IPS-18c (cell line): ENCODE measurements at regions not wholly inside any gene's neighbourhood (a gene's known extent, or its start where the extent isn't known, plus 50 kb on each side); places are given as distances from the start of the nearest gene placed in this dataset.
"Not testable (repeated sequence)": the region's sequence is repeated elsewhere in the genome, so short reads cannot be mapped to it uniquely, and the experiment has no call there.

Experiments used
- H3K4me3 ChIP-seq: 2 replicates; pipeline ENCODE4 v1.7.0; 2013; ENCODE audit warnings: low read depth, mild to moderate bottlenecking, low read length, moderate library complexity; ENCODE audit not compliant: insufficient read depth
- H3K9me3 ChIP-seq: one replicate; pipeline ENCODE4 v1.6.1; 2013; ENCODE audit warnings: mild to moderate bottlenecking, low read length, moderate library complexity; ENCODE audit not compliant: control insufficient read depth, insufficient read depth

- Histone ChIP-seq H3K4me3 (no peak overlapping the region), H3K9me3 (no peaks in the 10 kb centered on the region)
Measured at GRCh38 chr12:131639270-131639940, 71.5 kb upstream of the SFSWAP start.

DNA sequence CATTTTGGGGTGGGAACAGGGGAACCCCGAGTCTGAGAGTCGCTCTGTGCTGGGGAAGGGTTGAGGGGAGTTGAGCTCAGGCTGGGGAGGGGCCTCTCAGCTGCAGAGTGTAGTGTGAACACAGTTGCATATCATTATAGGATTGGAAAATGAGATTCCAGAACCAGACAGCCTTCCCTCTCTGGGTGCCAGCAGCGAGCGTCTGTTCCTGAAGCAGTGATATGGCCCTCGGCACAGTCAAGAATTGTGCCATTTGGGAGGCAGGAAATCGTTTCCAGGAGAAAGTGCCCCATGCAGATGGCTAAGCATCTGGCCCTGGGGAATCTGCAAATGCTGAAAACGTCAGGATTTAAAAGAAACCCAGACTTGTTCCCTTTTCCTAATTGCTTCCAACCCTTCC, 70.4 kb upstream of the SFSWAP start:
- H3K4me3 ChIP-seq = no peak overlapping the region
- H3K9me3 ChIP-seq = no peaks in the 10 kb centered on the region

- no peak overlapping the region for H3K4me3 ChIP-seq
- H3K9me3 ChIP-seq = no peaks in the 10 kb centered on the region
Measured at GRCh38 chr12:131641315-131641714, 69.6 kb upstream of the SFSWAP start.

DNA sequence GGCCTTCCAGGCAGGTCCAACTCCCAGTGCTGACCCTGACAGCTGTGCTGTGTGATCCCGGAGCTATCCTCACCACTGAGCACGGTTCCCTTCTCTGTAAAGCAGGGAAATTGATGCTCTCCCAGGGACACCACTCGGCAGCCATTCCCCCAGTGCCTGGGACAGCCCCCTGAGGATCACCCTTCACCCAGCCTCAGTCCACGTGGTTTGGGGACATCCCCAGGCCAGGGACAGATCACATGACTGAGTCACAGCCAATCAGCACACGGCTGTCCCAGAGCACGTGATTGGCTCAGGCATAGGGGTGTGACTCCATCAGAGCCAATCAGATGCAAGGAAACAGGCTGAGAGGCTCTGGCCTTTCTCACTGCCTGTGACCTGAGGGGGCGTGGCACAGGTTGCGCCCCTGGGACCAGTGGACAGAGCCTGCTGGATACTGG, 68.8 kb upstream of the SFSWAP start:
- H3K4me3 ChIP-seq = no peak overlapping the region

GRCh38 chr12:131642771-131643170, 68.1 kb upstream of the SFSWAP start:
- H3K9me3 ChIP-seq = no peaks in the 10 kb centered on the region

More for the DNA sequence above, 68.8 kb upstream of the SFSWAP start:
- H3K9me3 ChIP-seq = no peaks in the 10 kb centered on the region

DNA sequence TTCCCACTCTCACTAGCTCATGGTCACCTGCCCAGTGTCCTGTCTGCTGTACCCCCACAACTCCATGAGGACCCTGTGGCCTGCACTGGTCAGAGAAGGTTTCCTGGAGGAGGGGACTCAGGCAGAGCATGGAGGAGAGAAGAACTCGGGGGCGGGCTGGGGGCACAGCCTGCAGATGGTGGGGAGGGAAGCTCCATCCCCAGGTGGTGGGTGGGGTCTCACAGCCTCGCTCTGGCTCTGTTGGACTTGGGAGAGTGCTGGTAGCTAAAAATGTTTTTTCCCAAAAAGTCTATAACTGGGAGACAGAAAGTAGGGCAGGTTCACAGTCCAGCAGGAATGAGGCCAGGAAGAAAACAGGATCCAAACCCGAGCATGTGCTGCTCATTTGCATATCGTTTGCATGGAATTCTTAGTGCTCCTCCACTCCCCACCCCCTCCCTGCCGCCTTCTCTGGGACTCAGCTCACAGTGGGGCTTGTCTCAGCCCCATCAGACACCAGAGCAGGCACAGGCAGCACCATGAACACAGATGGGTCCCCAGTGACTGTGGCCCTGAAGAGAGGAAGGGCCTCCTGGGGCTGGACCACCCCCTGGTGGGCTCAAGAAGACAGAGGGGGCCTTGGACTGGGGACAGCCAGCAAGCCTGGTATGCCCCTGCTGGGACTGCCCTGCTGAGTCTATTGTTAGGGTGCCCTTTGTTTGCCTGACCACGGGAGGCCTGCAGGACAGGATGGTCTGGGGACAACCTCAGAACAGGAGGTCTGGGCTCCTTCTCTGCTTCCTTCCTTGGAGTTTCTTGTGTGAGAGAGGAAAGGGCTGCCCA, 67.0 kb upstream of the SFSWAP start:
- Histone ChIP-seq H3K9me3 (no peaks in the 10 kb centered on the region), H3K4me3 (no peak overlapping the region)

More at GRCh38 chr12:131642771-131643170, 68.1 kb upstream of the SFSWAP start:
- H3K4me3 ChIP-seq = no peak overlapping the region

DNA sequence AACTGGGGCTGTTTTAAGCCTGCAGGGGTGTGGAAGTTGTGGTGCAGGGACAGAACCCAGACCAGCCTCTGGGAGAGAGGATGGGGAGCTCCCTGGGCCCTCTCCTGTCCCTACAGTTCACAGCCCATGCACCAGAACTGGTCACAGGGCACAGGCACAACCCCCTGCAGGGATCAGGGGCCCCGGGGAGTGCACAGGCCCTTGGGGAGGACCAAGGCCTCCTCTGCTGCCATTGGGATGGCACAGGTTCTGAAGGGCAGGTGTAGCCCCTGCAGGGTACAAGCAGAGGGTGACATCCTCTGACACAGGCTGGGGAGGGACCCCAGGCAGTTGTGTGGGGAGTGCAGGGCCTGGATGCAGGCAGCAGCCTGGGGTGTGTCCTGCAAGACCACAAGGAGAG, 66.4 kb upstream of the SFSWAP start:
- Histone ChIP-seq H3K4me3 (no peak overlapping the region), H3K9me3 (no peaks in the 10 kb centered on the region)

GRCh38 chr12:131644917-131645316, 66.0 kb upstream of the SFSWAP start:
- H3K4me3 ChIP-seq, H3K9me3 ChIP-seq: not testable (repeated sequence)

- not testable (repeated sequence) for H3K4me3 ChIP-seq
Measured at GRCh38 chr12:131645557-131645956, 65.3 kb upstream of the SFSWAP start.

GRCh38 chr12:131646444-131646843, 64.4 kb upstream of the SFSWAP start:
- H3K9me3 ChIP-seq = not testable (repeated sequence)

More at GRCh38 chr12:131645557-131645956, 65.3 kb upstream of the SFSWAP start:
- H3K9me3 ChIP-seq = not testable (repeated sequence)

GRCh38 chr12:131647667-131648066, 63.2 kb upstream of the SFSWAP start:
- Histone ChIP-seq H3K4me3 (no peak overlapping the region), H3K9me3 (no peaks in the 10 kb centered on the region)

More at GRCh38 chr12:131646444-131646843, 64.4 kb upstream of the SFSWAP start:
- not testable (repeated sequence) for H3K4me3 ChIP-seq

DNA sequence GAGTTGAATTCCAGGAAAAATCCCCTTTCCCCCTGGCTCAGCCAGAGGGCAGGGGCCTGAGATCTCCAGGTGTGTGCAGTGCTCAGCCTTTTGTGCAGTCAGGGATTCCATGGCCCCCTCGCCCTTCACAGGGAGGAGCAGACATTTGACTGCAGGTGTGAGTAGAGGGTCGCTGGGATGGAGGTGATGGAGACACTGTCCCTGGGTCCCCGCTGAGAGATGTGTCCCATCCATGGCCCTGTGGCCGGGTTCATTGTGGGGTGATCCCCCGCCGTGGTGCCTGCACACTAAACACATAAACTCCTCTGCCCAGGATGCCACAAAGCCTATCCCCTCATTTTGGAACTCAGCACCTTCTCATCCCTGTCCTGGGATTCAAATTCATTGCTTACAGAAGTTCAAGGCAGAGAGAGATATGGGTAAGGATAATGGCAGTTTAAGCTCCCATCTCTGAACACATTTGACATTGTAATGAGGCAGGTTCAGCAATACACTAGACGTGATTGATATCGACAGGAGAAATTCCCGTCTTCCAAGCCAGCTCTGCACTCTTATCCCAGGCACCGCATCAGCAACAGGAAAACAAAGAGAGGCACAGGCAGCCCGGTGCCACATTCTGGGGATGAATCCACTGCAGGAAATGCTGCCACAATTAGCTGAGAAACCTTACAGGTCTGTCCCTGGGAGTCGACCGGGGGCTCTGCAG, 55.3 kb upstream of the SFSWAP start:
- H3K4me3 ChIP-seq, H3K9me3 ChIP-seq: not testable (repeated sequence)

DNA sequence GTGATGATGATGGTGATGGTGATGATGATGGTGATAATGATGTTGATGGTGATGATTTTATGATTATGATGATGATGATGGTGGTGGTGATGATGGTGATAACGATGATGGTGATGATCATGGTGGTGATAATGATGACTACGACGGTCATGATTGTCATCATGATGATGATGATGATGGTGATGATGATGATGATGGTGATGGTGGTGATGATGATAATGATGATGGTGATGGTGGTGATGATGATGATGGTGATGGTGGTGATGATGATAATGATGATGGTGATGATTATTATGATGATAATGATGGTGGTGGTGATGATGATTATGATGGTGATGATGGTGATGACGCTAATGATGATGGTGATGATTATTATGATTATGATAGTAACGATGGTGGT, 54.1 kb upstream of the SFSWAP start:
- not testable (repeated sequence) for H3K4me3 ChIP-seq, H3K9me3 ChIP-seq

GRCh38 chr12:131658605-131659004, 52.3 kb upstream of the SFSWAP start:
- not testable (repeated sequence) for H3K9me3 ChIP-seq, H3K4me3 ChIP-seq

- not testable (repeated sequence) for H3K9me3 ChIP-seq, H3K4me3 ChIP-seq
Measured at GRCh38 chr12:131659484-131659883, 51.4 kb upstream of the SFSWAP start.

DNA sequence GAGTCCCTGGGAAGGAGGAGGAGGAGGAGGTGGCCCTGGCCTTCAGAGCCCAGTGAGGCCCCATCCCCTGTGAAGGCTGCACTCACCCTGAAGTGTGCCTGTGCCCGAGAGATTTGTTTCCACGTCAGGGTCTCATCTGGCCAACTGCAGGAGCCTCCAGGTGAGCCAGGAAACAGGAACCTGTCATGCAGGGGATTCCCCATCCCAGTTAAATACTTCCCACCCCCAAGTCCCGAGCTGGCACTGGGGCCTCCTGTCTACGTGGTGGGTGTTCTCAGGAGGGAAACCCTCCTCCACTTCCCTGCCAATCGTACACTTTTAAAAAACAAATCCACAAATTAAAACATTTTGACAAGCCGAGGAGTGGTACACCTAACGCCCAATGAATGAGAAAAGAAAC, 50.9 kb upstream of the SFSWAP start:
- H3K9me3 ChIP-seq, H3K4me3 ChIP-seq: not testable (repeated sequence)

- H3K4me3 ChIP-seq, H3K9me3 ChIP-seq: not testable (repeated sequence)
Measured at GRCh38 chr12:131660401-131660800, 50.5 kb upstream of the SFSWAP start.
